DOHH2 (cell line): ENCODE measurements at regions not wholly inside any gene's neighbourhood (a gene's known extent, or its start where the extent isn't known, plus 50 kb on each side); places are given as distances from the start of the nearest gene placed in this dataset.

Source experiments
- EZH2phosphoT487 ChIP-seq: fragments of 200-600 bp; sonication (generic); IDR thresholded peaks from 2 replicates; pipeline ENCODE4 v1.6.1; 2017; ENCODE audit warnings: borderline replicate concordance, mild to moderate bottlenecking, antibody characterized with exemption, low read length, moderate library complexity, mixed read lengths
- TF ChIP-seq, protein P1 (sequence below): fragments of 200-600 bp; sonication (generic); IDR thresholded peaks from one replicate; pipeline ENCODE4 v1.5.1; 2014; ENCODE audit warnings: antibody characterized with exemption, mild to moderate bottlenecking, low read depth, low read length; ENCODE audit not compliant: poor library complexity, severe bottlenecking

DNA sequence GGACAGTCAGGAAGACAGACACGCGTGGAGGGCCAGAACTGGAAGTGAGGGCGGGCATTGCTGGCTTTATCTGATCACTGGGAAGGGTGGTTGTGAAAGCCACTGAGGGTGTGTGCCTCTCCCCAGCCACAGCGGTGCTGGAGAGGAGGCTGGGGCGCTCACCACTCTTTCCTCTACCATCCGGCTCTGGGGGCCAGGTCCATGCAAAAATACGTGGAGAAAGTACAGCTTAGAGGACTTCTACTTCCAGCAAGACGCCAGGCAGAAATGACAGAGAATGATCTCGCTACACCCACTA, 148.8 kb upstream of the RPS6KA2 start:
- TF ChIP-seq, protein P1, sequence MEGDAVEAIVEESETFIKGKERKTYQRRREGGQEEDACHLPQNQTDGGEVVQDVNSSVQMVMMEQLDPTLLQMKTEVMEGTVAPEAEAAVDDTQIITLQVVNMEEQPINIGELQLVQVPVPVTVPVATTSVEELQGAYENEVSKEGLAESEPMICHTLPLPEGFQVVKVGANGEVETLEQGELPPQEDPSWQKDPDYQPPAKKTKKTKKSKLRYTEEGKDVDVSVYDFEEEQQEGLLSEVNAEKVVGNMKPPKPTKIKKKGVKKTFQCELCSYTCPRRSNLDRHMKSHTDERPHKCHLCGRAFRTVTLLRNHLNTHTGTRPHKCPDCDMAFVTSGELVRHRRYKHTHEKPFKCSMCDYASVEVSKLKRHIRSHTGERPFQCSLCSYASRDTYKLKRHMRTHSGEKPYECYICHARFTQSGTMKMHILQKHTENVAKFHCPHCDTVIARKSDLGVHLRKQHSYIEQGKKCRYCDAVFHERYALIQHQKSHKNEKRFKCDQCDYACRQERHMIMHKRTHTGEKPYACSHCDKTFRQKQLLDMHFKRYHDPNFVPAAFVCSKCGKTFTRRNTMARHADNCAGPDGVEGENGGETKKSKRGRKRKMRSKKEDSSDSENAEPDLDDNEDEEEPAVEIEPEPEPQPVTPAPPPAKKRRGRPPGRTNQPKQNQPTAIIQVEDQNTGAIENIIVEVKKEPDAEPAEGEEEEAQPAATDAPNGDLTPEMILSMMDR, result no peak
- TF ChIP-seq EZH2phosphoT487, result no peak
